Fibroblast of skin of scalp (primary cell): ENCODE measurements at regions not wholly inside any gene's neighbourhood (a gene's known extent, or its start where the extent isn't known, plus 50 kb on each side); places are given as distances from the start of the nearest gene placed in this dataset.

ENCODE experiments used
- DNase-seq: peaks from one replicate; pipeline ENCODE4 v3.0.0-alpha.2; 2013

DNA sequence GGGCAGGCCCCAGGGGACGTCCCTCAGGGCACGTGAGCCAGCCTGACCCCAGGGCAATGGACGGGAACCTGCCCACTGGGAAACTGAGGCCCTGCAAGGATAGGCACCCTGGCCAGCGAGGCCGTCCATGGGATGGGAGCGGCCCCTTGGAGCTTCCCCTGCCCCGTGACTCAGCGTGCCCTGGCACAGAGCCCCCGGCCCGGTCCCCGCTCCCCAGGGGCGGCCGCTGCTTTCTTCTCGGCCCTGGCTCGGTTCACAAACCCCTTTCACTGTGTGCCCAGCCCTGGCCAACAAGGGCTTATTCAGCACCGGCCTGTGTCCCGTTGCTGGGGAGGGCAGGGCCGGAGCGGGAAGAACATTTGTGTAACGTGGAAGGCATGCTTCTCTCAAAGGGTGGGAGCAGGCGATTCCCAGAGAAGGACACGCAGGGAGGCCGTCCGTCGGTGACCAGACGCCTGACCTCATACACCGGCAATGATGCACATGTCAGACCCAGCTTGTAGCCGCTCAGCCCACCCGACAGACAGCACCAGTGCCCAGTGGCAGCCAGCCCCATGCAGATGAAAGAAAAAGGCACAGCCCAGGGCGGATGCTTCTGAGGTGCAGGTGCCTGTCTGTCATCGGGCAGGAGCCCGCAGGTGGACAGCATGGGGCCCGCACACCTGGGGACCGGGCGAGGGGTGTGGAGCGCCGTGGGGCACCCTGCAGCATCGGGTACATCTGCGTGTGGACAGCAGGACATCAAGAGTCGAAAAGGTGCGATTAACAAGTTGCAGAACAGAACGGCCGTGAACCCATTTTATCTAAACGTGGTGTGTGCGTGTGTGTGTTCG is 94.5 kb downstream of the PDGFA start:
- no peak for DNase-seq

DNA sequence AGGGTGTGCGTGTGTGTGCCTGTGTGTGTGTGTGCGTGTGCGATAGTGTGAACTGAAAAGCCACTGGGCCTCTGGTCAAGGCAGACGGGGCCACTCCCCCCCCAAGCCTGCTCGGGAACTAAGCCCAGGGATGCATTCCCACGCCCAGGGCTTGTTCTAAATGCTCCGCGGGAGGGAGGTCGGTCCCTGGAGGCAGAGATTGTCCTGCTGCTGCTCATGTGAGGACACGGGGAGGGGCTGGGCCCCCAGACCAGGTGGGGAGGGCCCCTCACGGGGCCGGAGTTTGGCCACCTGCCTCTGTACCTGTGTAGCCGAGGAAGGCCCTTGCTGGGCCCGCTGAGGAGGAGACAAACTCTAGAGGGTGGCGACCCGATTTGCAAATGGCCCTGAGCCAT is 93.9 kb downstream of the PDGFA start:
- DNase-seq, result no peak

DNA sequence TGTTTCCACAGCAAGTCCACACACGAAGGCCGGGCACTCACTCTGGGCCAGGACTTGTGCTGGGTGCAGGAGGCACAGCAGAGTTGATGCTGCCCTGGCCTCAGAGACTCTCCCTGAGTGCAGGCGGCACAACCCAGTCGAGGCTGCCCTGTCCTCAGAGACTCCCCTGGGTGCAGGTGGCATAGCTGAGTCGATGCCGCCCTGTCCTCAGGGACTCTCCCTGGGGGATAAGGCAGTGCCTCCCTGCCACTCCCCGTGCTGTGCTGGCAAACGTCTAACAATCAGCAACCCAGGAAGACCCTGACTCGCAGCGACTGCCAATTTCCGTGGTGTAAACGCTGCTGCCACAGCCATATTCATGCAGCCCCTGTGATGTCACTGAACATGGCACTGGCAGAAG is 93.1 kb downstream of the PDGFA start:
- DNase-seq, result no peak

DNA sequence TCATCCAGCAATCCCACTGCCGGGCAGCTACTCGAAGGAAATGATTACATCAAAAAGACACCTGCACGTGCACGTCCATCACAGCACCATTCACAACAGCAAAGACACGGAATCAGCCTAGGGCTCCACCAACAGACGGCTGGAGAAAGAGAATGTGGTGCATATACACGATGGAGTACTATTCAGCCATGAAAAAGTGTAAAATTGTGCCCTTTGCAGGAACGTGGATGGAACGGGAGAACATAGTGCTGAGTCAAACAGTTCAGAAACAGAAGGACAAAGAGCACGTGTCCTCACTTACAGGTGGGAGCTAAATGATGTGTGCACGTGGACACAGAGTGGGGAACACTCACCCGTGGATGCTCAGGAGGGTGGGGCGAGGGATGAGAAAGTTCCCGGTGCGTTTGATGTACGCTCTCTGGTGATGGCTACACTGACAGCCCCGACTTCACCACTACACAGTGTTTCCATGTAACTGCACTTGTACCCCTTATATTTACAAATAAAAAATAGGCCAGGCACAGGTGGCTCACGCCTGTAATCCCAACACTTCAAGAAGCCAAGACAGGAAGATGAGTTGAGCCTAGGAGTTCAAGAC is 92.0 kb downstream of the PDGFA start:
- DNase-seq, result no peak

DNA sequence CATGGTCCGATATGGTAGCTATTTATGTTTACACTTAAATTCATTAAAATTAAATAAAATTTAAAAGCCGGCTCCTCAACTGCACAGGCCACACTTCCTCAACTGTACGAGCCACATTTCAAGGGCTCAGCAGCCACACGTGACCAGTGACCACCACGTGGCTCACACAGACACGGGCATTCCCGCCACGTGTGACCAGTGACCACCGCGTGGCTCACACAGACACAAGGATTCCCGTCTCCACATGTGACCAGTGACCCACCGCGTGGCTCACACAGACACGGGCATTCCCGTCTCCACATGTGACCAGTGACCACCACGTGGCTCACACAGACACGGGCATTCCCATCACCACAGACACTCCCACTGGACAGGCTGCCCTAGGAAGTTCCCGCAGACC is 91.3 kb downstream of the PDGFA start:
- DNase-seq, result no peak

DNA sequence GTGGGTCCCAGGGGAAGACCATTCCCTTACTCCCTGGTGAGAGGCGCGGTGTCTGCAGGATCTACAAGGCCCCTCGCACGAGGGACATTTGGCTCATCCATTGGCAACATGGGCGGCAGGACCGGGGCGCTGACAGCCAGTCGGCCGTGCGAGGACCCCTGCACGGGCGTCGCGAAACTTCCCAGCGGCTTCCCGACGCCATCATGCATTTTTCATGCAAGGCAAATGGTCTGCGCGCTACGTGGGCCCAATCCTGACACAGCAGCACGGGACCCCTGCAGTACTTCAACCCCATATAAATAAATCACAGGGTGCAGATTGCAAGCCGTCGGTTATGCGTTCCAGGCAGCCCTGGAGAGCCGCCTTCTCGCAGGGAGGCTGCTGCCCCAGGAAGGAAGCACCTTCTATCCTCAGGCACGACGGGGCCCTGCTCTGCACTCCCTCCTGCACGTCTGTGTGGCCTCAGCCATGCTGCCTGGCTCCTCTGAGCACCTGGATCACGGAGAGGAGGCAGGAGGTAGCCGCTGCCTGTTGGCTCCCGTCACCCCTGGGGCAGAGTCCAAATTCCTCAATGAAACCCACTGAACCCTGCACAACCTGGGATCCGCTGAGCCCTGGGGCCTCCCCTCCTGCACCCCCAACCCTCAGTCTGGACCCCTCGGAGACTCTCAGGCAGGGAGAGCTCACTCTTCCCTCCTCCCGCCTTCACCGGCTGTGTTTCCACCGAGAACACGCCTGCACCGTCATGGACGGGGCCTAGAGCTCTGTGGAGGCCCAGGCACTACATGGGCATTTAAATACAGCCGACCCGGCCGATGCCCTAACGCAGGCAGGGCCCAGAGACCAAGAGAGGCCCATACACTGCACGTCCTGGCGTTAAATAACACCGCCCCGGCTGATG is 90.5 kb downstream of the PDGFA start:
- DNase-seq, result no peak

DNA sequence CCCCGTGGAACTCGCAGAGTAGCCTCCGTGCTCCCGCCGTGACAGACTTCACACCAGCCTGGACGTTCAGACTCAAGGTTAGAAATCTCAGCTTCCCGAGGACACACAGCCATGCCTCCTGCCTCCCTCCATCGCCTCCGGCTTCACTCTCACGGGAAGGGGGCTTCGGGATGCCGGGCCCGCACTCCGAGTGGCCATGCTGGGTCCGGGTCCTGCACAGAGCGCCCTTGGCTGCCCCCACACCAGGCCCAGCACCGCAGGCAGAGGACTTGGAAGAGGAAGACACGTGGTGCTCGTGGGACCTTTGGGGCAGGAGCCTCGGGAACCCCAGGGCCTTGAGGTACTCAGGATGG is 89.8 kb downstream of the PDGFA start:
- DNase-seq, result no peak

DNA sequence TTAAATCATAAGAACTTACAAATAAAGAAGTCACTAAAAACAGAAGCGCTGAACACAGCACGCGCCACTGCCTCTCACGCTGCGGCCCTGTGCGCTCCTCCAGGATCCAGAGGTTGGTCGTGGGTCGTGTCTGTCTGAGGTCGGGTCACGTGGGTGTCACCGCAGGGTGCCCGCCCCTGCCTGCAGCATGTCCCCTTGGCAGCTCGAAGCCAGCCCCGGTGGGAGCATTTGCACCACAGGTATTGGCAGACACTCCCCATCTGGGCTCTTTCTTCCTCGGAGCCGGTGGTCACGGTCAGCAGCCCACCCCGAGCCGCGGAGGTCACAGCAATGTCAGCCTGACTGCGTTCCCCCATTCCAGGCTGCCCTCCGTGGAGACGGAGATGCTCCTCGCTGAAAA is 88.6 kb downstream of the PDGFA start:
- DNase-seq, result no peak

DNA sequence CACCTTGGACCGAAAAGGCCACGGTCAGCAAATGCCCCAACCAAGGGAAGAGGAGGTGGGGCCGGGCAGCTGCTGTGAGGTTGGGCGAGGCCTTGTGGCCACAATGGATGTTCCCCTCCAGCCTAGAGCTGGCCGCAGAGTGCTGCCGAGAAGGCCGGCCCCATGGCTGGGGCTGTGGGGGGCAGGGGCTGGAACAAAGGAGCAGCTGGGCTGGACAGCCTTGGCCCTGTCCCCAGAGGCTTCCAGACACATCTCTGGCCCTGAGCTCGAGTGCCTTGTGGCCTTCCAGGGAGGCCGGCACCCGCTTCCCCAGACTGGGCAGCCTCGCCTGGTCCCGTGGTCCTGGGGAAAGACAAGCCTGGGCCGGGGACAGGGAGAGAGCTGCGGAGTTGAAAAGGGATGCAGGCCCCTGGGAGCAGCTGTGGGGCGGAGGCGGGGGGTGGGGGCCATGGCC is 88.0 kb downstream of the PDGFA start:
- no peak for DNase-seq

DNA sequence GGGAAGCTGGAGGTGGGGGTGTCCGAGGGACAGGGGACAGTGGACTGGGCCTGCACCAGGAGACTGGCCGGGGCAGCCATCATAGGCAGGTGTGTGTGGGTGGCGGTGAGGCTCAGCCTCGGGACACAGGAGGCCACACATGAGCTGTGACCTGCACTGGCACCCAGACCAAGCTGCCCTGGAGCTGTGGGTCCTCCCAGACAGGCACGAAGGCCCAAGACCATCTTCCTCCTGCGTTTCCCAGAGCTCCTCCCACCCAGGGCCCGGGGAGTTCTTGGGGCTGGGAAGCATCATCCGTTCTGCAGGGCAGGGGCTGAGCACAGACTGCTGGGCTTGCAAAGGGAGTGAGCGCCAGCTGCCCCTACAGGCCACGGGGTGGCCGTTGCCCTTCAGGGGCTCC is 87.4 kb downstream of the PDGFA start:
- no peak for DNase-seq

DNA sequence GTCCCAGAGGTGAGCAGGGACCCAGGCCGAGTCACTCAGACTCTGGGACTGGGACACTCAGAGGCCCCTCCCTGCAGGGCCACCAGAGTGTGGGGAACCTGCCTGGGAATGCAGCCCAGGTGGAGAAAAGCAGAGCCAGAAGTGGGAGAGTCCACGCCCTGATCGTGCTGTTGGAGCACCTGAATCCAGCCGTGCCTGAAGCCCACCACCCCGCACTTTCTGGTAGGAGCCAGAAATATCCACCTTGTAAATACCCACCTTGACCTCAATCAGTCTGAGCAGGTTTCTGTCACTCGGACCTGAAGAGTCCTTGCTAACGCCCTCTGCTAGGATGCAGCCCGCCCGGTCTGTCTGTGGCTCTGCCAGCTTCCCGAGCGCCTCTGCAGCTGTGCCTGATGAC is 86.7 kb downstream of the PDGFA start:
- no peak for DNase-seq

DNA sequence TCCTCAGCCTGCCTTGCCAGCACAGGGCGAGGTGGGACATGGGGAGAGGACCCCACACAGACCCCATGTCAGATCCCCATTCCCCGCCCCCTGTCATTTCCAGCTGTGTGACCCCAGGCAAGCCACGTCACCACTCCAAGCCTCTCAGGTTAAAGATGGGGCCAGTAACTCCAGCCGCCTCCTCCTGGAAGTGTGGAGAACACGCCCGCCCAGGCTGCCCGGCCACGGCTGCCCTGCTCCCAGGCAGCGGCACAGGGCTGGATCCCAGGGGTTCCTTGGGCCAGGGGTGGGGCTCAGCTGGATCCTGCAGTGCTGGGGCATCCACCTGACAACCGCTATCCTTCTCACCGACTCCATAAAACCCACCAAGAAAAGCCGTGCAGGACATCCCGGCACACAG is 86.1 kb downstream of the PDGFA start:
- DNase-seq, result no peak

DNA sequence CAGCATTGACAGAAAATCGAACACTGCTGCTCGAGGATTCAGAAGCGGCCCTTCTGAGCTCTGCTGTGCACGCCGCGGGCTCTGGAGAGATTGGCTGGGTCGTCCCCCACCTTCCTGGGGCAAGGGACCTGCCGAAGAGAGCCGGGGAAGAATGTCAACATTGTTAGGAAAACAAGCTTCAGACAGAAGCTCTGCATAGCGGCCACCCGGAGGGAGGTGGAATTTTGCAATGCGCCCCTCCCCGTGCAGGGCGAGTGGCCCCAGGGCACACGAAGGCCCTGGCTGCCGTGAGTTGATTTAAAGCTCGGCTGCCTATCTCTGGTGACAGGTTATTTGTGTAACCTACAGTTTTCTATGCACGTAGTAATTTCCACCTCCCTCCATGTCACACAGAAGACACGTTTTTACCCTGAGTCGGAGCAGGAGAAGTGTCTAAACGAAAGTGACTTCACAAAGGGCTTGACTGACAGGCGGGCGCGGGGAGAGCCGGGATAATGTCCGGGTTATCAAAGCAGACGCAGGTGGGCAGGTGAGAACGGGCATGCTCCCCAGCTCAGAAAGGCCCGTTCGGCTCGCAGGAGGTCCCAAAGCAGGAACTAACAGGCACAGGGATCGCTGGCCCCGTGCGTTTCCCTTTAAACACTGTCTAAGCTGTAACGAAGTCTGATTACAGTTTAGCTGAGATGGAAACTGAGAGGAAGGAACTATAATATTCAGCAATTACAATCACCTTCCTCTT is 84.6 kb downstream of the PDGFA start:
- DNase-seq, result no peak

DNA sequence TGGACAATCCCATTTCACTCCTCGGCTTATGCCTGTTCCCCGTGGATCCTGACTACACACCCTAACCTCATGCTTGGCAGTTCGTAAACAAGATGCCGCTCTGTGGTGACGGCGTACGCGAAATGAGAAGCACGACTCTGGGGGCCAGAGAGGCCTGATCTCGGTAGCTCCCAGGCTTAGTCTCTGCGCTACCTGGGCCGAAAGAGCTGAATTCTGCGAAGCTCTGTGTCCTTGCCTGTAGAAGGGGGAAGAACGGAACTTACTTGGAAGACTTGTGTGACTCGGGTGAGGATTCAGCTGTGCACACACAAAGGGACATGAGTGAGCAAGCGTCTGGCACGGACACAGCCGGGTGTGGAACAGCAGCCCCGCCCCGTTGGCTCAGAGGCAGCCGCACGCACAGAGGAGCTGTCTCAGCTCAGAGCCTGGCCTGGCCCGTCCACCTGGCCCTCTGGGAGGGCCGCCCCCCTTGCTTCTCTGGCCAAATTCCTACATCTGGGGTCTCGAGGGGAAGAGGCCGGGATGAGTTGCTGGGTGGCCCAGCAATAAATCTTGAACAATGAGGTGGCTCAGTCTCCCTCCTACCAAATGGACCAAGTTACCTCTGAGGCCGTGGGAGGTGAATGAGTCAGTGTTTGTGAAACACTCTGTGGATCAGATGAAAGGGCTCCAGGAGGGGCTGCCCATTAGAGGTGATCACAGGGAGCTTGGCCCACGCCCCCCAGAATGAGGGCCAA is 83.8 kb downstream of the PDGFA start:
- no peak for DNase-seq

DNA sequence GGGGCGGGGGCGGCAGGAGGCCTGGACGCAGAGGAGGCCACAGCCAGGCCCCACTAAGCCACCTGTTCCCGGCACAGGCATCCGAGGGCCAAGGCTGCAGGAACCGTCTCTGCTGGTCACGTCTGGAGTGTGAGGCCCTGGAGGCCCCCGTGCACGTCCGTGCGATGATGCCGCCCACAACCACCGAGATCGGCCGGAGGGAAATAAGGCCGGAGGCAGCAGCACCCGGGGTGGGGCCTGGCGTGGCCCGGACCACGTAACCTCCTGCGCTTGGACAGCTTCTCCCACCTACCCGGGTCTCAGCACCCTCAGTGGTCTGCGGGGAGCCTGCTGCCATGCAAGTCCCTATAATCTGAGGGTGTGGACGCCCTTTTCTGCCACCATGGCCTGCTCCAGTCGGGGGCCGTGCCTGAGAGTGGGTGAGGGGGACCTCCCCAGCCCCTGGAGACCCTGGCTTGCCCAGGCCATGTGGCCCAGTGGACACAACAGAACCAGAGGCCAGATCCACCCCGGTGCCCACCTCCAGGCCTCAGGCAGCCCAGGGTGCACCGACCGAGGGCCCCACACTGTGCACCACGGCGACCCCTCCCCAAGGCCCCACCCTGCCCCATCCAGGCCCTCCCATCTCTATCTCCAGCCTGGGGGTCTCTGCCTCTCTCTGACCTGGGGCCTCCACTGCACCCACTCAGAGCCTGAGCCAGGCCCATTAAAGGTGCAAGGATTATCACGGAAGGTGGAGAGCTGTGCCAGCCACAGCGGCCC is 83.1 kb downstream of the PDGFA start:
- DNase-seq, result no peak

DNA sequence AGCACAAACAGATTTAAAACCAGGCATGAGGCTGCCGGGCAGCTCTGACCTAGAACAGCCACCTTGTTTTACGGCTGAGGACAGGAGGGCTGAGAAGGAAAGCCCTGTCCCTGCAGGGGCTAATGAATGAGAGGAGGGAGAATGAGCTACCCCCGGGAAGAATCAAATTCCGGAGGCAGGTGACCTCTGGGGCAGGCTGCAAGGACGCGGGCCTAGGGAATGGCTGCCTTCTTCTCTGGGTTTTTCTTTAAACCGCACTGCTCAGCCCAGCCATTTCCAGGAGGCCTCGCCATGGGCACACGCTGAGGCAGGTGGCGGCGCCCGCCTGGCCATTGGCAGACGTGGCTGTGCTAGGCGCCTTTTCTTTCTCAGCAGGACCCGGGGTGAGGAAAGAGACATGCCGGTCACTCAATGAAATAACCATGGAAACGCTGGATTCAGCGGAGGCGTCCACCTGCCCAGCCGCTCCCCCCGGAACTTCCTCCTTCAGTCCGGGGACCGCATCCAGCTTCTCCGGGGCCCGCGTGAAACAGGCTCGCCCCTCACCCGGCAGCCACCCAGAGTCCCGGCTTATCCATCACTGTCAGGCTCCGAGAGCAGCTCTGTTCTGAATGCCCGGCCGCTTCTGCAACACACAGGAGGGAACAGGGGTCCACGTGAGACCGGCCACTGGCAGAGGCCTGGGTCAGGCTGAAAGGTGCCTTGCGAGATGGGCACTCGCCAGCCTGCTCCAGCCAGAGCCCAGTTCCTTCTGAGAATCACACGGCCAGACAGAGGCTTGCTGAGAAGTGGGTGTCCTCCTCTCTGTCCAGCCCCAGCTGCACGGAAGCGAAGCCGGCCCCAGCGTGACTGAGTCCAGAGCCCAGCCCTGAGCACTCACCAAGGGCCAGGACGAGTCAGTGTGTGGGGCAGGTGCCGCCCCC is 82.1 kb downstream of the PDGFA start:
- DNase-seq, result no peak

DNA sequence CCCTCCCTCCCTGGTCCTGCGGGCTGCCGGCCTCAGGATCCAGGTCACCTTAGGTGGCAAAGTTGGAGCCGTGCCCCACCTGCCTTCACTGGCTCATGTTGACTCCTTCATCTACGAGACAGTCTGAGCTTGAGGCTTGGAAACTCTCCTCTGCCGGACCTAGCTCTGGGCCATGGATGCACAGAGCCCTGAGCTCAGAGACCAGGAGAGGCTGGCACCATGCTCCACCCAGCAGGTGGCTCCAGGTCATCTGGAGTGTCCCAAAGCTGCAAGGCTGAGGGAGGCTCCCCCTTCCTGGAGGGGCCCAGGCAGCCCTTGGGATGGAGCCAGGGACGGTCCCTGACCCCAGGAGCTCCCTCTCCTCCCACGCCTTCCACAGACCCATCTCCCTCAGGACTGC is 81.3 kb downstream of the PDGFA start:
- DNase-seq, result no peak

DNA sequence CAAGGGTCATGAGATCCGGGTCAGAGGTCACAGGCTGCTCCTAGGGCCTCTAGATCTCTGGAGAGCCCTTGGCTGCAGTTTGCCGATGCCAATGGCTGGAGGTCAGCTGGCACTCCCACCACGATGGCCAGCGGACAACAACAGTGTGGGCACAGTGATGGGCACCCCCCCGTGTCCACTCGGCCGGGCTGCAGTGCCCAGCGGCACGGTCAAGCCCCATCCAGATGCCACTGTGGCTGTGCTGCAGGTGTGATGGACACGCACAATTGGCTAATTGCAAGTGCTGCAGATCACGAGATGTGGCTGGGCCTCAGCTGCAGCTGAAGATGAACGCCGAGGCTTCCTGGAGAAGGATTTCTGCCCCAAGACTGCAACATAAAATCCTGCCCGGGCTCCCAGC is 80.7 kb downstream of the PDGFA start:
- DNase-seq, result no peak

DNA sequence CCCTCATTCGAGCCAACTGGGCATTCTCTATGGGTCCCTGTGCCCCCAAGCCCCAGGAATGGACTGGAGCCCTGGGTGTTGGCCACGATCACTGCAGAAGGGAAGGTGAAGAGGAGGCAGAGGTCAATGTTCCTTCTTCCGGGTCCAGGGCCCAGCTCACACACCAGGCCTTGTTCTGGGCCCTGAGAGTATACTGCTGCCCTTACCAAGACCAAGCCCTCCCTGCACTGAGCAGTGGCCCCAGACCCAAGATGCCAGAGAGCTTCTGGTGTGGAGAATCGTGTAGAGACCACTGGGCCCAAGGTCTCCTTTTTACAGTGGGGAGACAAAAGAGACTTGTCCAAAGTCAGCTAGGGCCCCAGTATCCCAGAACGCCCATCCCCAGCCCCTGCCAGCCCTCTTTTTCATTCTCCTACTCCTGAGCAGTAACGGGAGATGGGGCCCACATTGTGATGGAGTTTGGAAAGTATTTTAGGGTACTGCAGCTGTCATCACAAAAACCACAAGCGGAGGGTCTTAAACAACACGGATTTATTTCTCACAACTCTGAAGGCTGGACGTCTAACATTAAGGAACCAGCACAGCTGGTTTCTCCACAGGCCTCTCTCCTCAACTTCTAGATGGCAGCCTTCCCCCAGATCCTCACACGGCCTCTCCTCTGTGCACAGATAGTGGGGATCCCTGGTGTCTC is 79.4 kb downstream of the PDGFA start:
- no peak for DNase-seq
